DOHH2 (cell line): ENCODE measurements at regions not wholly inside any gene's neighbourhood (a gene's known extent, or its start where the extent isn't known, plus 50 kb on each side); places are given as distances from the start of the nearest gene placed in this dataset.

Experiments used
- H3F3A ChIP-seq: fragments of 200-600 bp; sonication (generic), shearing (Covaris generic); 2 replicates; pipeline ENCODE4 v1.6.0; 2016; ENCODE audit warnings: antibody characterized with exemption, mild to moderate bottlenecking; ENCODE audit not compliant: control insufficient read depth, insufficient read depth
- H3K27ac ChIP-seq: fragments of 200-600 bp; sonication (generic); 2 replicates; pipeline ENCODE4 v1.5.1; 2014; ENCODE audit warnings: low read depth, mild to moderate bottlenecking, low read length, moderate library complexity
- H3K27me3 ChIP-seq: fragments of 200-600 bp; sonication (generic); 2 replicates; pipeline ENCODE4 v1.6.1; 2014; ENCODE audit warnings: mild to moderate bottlenecking, low read length, mixed read lengths; ENCODE audit not compliant: control insufficient read depth
- H3K36me3 ChIP-seq: fragments of 200-600 bp; sonication (generic); 2 replicates; pipeline ENCODE4 v1.6.1; 2014; ENCODE audit warnings: mild to moderate bottlenecking, low read length, moderate library complexity, mixed read lengths; ENCODE audit not compliant: control insufficient read depth
- H3K4me1 ChIP-seq: fragments of 200-600 bp; sonication (generic); 2 replicates; pipeline ENCODE4 v1.6.1; 2014; ENCODE audit warnings: mild to moderate bottlenecking, low read length, mixed read lengths; ENCODE audit not compliant: control insufficient read depth
- H3K4me2 ChIP-seq: fragments of 200-600 bp; sonication (generic); 2 replicates; pipeline ENCODE4 v1.6.0; 2014; ENCODE audit warnings: mild to moderate bottlenecking, low read length, moderate library complexity
- H3K4me3 ChIP-seq: fragments of 200-600 bp; sonication (generic); 2 replicates; pipeline ENCODE4 v1.5.1; 2014; ENCODE audit warnings: mild to moderate bottlenecking, low read length, mixed read lengths
- H3K79me2 ChIP-seq: fragments of 200-600 bp; sonication (generic); 2 replicates; pipeline ENCODE4 v1.6.1; 2014; ENCODE audit warnings: mild to moderate bottlenecking, low read length, mixed read lengths; ENCODE audit not compliant: control insufficient read depth
- H3K9me2 ChIP-seq: fragments of 200-600 bp; sonication (generic); replicated peaks from 2 replicates; pipeline ENCODE4 v1.6.1; 2014; ENCODE audit warnings: mild to moderate bottlenecking, low read length, mixed read lengths; ENCODE audit not compliant: control insufficient read depth
- H3K9me3 ChIP-seq: fragments of 200-600 bp; sonication (generic); 2 replicates; pipeline ENCODE4 v1.6.1; 2014; ENCODE audit warnings: antibody characterized with exemption, low read length, mixed read lengths; ENCODE audit not compliant: control insufficient read depth, insufficient read depth
- H4K20me1 ChIP-seq: fragments of 200-600 bp; sonication (generic); 2 replicates; pipeline ENCODE4 v1.6.0; 2014; ENCODE audit warnings: low read depth, mild to moderate bottlenecking, antibody characterized with exemption, low read length, moderate library complexity; ENCODE audit not compliant: control insufficient read depth, insufficient read depth
- CTCF ChIP-seq: fragments of 200-600 bp; sonication (generic); IDR thresholded peaks from one replicate; pipeline ENCODE4 v1.5.1; 2014; ENCODE audit warnings: antibody characterized with exemption, mild to moderate bottlenecking, low read depth, low read length; ENCODE audit not compliant: poor library complexity, severe bottlenecking
- EZH2phosphoT487 ChIP-seq: fragments of 200-600 bp; sonication (generic); IDR thresholded peaks from 2 replicates; pipeline ENCODE4 v1.6.1; 2017; ENCODE audit warnings: borderline replicate concordance, mild to moderate bottlenecking, antibody characterized with exemption, low read length, moderate library complexity, mixed read lengths

GRCh38 chr3:78516437-78516836, 1251.4 kb downstream of the ROBO1 start:
- Histone ChIP-seq H3K4me3 (no peak overlapping the region), H3K79me2 (no peaks in the 10 kb centered on the region), H4K20me1 (no peaks in the 10 kb centered on the region), H3K9me3 (no peaks in the 10 kb centered on the region), H3K27me3 (no peaks in the 10 kb centered on the region), H3K9me2 (no peaks in the 10 kb centered on the region), H3F3A (no peaks in the 10 kb centered on the region), H3K4me1 (no peaks in the 10 kb centered on the region), H3K4me2 (no peak overlapping the region), H3K27ac (no peak overlapping the region), H3K36me3 (no peaks in the 10 kb centered on the region)
- TF ChIP-seq EZH2phosphoT487 (no peak), CTCF (no peak)

- Histone ChIP-seq H3K27ac (no peak overlapping the region), H3K9me3 (no peaks in the 10 kb centered on the region), H4K20me1 (no peaks in the 10 kb centered on the region), H3K79me2 (no peaks in the 10 kb centered on the region), H3K4me1 (no peaks in the 10 kb centered on the region), H3F3A (no peaks in the 10 kb centered on the region), H3K36me3 (no peaks in the 10 kb centered on the region), H3K27me3 (no peaks in the 10 kb centered on the region), H3K4me3 (no peak overlapping the region), H3K9me2 (no peaks in the 10 kb centered on the region), H3K4me2 (no peak overlapping the region)
- no peak for TF ChIP-seq EZH2phosphoT487
- no peak for TF ChIP-seq CTCF
Measured at GRCh38 chr3:78516937-78517336, 1250.9 kb downstream of the ROBO1 start.

- H3K79me2 ChIP-seq, result no peaks in the 10 kb centered on the region
- H3K9me3 ChIP-seq, result no peaks in the 10 kb centered on the region
Measured at GRCh38 chr3:78517965-78518364, 1249.8 kb downstream of the ROBO1 start.

More at GRCh38 chr3:78517965-78518364, 1249.8 kb downstream of the ROBO1 start:
- no peaks in the 10 kb centered on the region for H3F3A ChIP-seq
- no peaks in the 10 kb centered on the region for H3K27me3 ChIP-seq
- H3K27ac ChIP-seq, result no peak overlapping the region
- TF ChIP-seq EZH2phosphoT487, result no peak
- TF ChIP-seq CTCF, result no peak
- no peak overlapping the region for H3K4me3 ChIP-seq
- H3K4me2 ChIP-seq, result no peak overlapping the region
- no peaks in the 10 kb centered on the region for H3K36me3 ChIP-seq
- H4K20me1 ChIP-seq, result no peaks in the 10 kb centered on the region
- H3K4me1 ChIP-seq, result no peaks in the 10 kb centered on the region
- H3K9me2 ChIP-seq, result no peaks in the 10 kb centered on the region
